Fibroblast of lung (primary cell): ENCODE measurements at regions not wholly inside any gene's neighbourhood (a gene's known extent, or its start where the extent isn't known, plus 50 kb on each side); places are given as distances from the start of the nearest gene placed in this dataset.

Source experiments
- EZH2 ChIP-seq: IDR thresholded peaks from 2 replicates; pipeline ENCODE4 v1.5.1; 2012; ENCODE audit warnings: low read length, control low read depth, mild to moderate bottlenecking; ENCODE audit errors: missing control alignments
- TF ChIP-seq, protein P1 (sequence below), 2 donors: IDR thresholded peaks in 1 of 2; conservative IDR thresholded peaks in 1 of 2; 1 replicate in 1 of 2; 2 replicates in 1 of 2; pipeline ENCODE4 v1.5.1; 2011 to 2012; ENCODE audit warnings: low read length in 2 of 2, control low read depth in 1 of 2, inconsistent platforms in 1 of 2, low read depth in 1 of 2, mild to moderate bottlenecking in 1 of 2

- TF ChIP-seq, protein P1, sequence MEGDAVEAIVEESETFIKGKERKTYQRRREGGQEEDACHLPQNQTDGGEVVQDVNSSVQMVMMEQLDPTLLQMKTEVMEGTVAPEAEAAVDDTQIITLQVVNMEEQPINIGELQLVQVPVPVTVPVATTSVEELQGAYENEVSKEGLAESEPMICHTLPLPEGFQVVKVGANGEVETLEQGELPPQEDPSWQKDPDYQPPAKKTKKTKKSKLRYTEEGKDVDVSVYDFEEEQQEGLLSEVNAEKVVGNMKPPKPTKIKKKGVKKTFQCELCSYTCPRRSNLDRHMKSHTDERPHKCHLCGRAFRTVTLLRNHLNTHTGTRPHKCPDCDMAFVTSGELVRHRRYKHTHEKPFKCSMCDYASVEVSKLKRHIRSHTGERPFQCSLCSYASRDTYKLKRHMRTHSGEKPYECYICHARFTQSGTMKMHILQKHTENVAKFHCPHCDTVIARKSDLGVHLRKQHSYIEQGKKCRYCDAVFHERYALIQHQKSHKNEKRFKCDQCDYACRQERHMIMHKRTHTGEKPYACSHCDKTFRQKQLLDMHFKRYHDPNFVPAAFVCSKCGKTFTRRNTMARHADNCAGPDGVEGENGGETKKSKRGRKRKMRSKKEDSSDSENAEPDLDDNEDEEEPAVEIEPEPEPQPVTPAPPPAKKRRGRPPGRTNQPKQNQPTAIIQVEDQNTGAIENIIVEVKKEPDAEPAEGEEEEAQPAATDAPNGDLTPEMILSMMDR (conservative IDR thresholded peaks at IDR 0.05 in 1 of 2, IDR thresholded peaks at IDR 0.05 in 1 of 2; ENCODE audit: low read depth in 1 of 2, low read length in 2 of 2), result no peak
- no peak for TF ChIP-seq EZH2
These were observed 105.5 kb upstream of the SGCE start for GRCh38 chr7:94761451-94761850.
